ENCODE measurements at regions not wholly inside any gene's neighbourhood (a gene's known extent, or its start where the extent isn't known, plus 50 kb on each side); places are given as distances from the start of the nearest gene placed in this dataset.

GRCh38 chr3:107979538-107979937 is 111.3 kb downstream of the CD47 start:
- Histone ChIP-seq H3K9me3 (ENCODE audit: control insufficient read depth, low read length) (no peaks in the 10 kb centered on the region), H3K36me3 (ENCODE audit: control insufficient read depth, insufficient read depth, low read length) (no peaks in the 10 kb centered on the region), H3K4me1 (ENCODE audit: control insufficient read depth, insufficient read depth, low read length) (peaks cover 5% of the 10 kb centered on the region), H3K9ac (ENCODE audit: low read length) (no peak overlapping the region), H3K4me3 (ENCODE audit: low read length) (no peak overlapping the region), H3K27me3 (ENCODE audit: control insufficient read depth, insufficient read depth, low read length) (no peaks in the 10 kb centered on the region)

- Histone ChIP-seq H3K4me3 (ENCODE audit: low read length) (no peak overlapping the region), H3K36me3 (ENCODE audit: control insufficient read depth, insufficient read depth, low read length) (no peaks in the 10 kb centered on the region), H3K4me1 (ENCODE audit: control insufficient read depth, insufficient read depth, low read length) (peaks cover 5% of the 10 kb centered on the region), H3K9me3 (ENCODE audit: control insufficient read depth, low read length) (no peaks in the 10 kb centered on the region), H3K27me3 (ENCODE audit: control insufficient read depth, insufficient read depth, low read length) (no peaks in the 10 kb centered on the region), H3K9ac (ENCODE audit: low read length) (no peak overlapping the region)
Measured at GRCh38 chr3:107978131-107979055, 112.4 kb downstream of the CD47 start.

GRCh38 chr3:107977221-107978130 is 113.4 kb downstream of the CD47 start:
- Histone ChIP-seq H3K36me3 (ENCODE audit: control insufficient read depth, insufficient read depth, low read length) (no peaks in the 10 kb centered on the region), H3K9ac (ENCODE audit: low read length) (no peak overlapping the region), H3K9me3 (ENCODE audit: control insufficient read depth, low read length) (no peaks in the 10 kb centered on the region), H3K4me3 (ENCODE audit: low read length) (no peak overlapping the region), H3K4me1 (ENCODE audit: control insufficient read depth, insufficient read depth, low read length) (peaks cover 5% of the 10 kb centered on the region), H3K27me3 (ENCODE audit: control insufficient read depth, insufficient read depth, low read length) (no peaks in the 10 kb centered on the region)

GRCh38 chr3:107976202-107976800 is 114.5 kb downstream of the CD47 start:
- H3K36me3 ChIP-seq (ENCODE audit: control insufficient read depth, insufficient read depth, low read length), result no peaks in the 10 kb centered on the region
- no peaks in the 10 kb centered on the region for H3K9me3 ChIP-seq (ENCODE audit: control insufficient read depth, low read length)
- H3K4me3 ChIP-seq (ENCODE audit: low read length), result no peak overlapping the region
- H3K27me3 ChIP-seq (ENCODE audit: control insufficient read depth, insufficient read depth, low read length), result no peaks in the 10 kb centered on the region
- no peak overlapping the region for H3K9ac ChIP-seq (ENCODE audit: low read length)
- no peaks in the 10 kb centered on the region for H3K4me1 ChIP-seq (ENCODE audit: control insufficient read depth, insufficient read depth, low read length)

DNA sequence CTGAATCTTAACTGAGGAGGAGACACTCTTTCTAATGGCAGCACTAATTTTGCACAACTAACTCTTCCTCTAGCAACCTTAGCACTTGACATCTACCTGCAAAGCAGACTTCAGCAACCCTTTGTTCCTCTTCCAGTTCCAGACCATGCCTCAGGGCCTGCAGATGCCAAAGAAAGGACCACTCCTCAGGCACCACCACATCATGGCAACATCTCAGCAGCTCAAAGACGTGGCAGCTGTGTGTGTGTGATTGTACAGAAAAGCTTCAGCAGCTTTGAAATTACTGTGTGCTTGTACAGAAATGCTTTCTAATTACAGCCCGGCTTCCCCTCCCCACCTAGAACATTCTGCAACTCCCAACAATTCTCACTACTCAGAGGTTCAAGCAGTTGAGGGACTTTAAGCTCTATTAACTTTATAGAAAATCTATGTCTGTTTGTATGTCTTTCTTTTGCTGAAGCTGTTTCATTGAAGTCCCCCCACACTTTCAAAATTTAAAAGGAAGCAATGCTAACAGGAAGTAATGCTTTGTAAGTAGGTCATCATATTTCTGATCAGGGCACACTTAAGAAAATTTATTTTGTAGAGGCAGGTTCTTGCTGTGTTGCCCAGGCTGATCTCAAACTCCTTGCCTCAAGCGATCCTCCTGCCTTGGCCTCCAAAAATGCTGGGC is 115.2 kb downstream of the CD47 start:
- H3K36me3 ChIP-seq (ENCODE audit: control insufficient read depth, insufficient read depth, low read length), result no peaks in the 10 kb centered on the region
- no peaks in the 10 kb centered on the region for H3K27me3 ChIP-seq (ENCODE audit: control insufficient read depth, insufficient read depth, low read length)
- peaks cover 6% of the 10 kb centered on the region for H3K4me1 ChIP-seq (ENCODE audit: control insufficient read depth, insufficient read depth, low read length)

GRCh38 chr3:107973961-107974360 is 116.9 kb downstream of the CD47 start:
- Histone ChIP-seq H3K27me3 (ENCODE audit: control insufficient read depth, insufficient read depth, low read length) (no peaks in the 10 kb centered on the region), H3K9me3 (ENCODE audit: control insufficient read depth, low read length) (no peaks in the 10 kb centered on the region), H3K4me1 (ENCODE audit: control insufficient read depth, insufficient read depth, low read length) (peaks cover 22% of the 10 kb centered on the region), H3K36me3 (ENCODE audit: control insufficient read depth, insufficient read depth, low read length) (no peaks in the 10 kb centered on the region), H3K9ac (ENCODE audit: low read length) (no peak overlapping the region), H3K4me3 (ENCODE audit: low read length) (no peak overlapping the region)

More for the DNA sequence above, 115.2 kb downstream of the CD47 start:
- Histone ChIP-seq H3K4me3 (ENCODE audit: low read length) (no peak overlapping the region), H3K9me3 (ENCODE audit: control insufficient read depth, low read length) (no peaks in the 10 kb centered on the region), H3K9ac (ENCODE audit: low read length) (no peak overlapping the region)

DNA sequence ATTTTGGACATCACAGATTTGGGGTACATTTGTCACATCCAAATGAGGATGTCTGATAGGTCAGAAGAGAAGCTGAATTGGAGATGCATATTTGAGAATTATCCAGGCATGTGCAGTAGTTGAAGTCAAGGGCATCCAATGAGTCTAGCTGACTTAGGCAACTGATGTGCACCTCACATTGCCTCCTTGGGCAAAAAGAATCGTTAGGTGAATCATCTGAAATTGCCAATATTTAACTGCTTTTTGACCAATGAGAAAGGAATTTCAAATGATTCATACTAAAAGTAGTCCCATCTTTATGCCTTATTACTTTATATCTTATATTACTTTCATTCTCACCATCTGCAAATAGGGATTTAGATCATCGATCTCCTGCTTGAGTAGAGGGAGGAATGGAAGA is 117.7 kb downstream of the CD47 start:
- no peaks in the 10 kb centered on the region for H3K27me3 ChIP-seq (ENCODE audit: control insufficient read depth, insufficient read depth, low read length)
- H3K4me3 ChIP-seq (ENCODE audit: low read length), result no peak overlapping the region
- H3K9me3 ChIP-seq (ENCODE audit: control insufficient read depth, low read length), result no peaks in the 10 kb centered on the region
- H3K4me1 ChIP-seq (ENCODE audit: control insufficient read depth, insufficient read depth, low read length), result peaks cover 22% of the 10 kb centered on the region
- H3K36me3 ChIP-seq (ENCODE audit: control insufficient read depth, insufficient read depth, low read length), result no peaks in the 10 kb centered on the region
- no peak overlapping the region for H3K9ac ChIP-seq (ENCODE audit: low read length)

DNA sequence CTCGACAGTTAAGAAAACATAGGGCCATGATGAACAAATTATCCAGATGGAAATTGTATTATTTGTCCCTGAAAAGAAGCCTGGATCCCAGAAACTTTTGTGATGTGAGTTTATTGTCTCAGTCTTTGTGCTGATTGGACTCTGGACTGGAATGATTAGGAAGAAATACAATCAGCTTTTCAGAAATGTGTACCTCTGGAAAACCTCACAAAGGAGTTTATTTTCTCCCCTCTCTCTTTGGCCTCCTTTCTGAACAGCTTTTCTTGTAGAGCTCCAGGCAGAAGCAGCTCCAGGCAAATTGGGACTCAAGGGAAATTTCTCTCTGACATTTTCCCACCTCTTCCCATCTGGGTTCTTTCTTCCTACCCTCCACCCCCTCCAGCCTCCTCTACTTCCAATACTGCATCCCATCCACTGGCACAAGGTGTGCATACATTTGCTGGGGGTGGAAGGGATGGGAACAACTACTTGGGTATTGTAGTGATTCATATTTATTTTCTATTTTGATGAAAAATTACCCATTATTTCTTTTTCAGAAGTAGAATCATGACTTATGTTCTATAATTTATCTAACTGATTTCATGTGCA is 119.7 kb downstream of the CD47 start:
- Histone ChIP-seq H3K27me3 (ENCODE audit: control insufficient read depth, insufficient read depth, low read length) (no peaks in the 10 kb centered on the region), H3K36me3 (ENCODE audit: control insufficient read depth, insufficient read depth, low read length) (no peaks in the 10 kb centered on the region), H3K4me3 (ENCODE audit: low read length) (no peak overlapping the region), H3K9me3 (ENCODE audit: control insufficient read depth, low read length) (no peaks in the 10 kb centered on the region), H3K9ac (ENCODE audit: low read length) (no peak overlapping the region), H3K4me1 (ENCODE audit: control insufficient read depth, insufficient read depth, low read length) (peaks cover 22% of the 10 kb centered on the region)

GRCh38 chr3:107969994-107970819 is 120.6 kb downstream of the CD47 start:
- Histone ChIP-seq H3K4me3 (ENCODE audit: low read length) (no peak overlapping the region), H3K4me1 (ENCODE audit: control insufficient read depth, insufficient read depth, low read length) (peaks cover 22% of the 10 kb centered on the region), H3K9me3 (ENCODE audit: control insufficient read depth, low read length) (no peaks in the 10 kb centered on the region), H3K9ac (ENCODE audit: low read length) (no peak overlapping the region), H3K36me3 (ENCODE audit: control insufficient read depth, insufficient read depth, low read length) (no peaks in the 10 kb centered on the region), H3K27me3 (ENCODE audit: control insufficient read depth, insufficient read depth, low read length) (no peaks in the 10 kb centered on the region)

DNA sequence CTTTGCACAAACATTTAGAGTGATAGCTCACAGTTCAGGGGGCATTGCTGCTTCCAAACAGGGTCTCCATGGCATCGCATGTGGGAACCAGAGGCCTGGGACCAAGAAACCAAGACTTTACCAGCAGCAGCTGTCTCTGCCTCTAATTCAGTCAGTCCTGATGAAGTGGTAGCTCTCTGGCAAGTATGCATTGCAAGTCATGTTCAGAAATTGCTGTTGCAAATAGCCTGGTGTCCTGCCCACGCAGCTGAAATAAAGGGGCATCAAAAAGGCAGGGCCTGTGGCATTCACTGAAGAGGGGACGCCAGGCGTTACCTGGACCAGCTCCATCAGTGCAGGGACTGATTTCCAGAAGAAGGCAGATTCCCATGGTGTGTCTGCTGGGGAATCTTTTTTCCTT is 121.3 kb downstream of the CD47 start:
- Histone ChIP-seq H3K9me3 (ENCODE audit: control insufficient read depth, low read length) (no peaks in the 10 kb centered on the region), H3K4me1 (ENCODE audit: control insufficient read depth, insufficient read depth, low read length) (peaks cover 22% of the 10 kb centered on the region), H3K4me3 (ENCODE audit: low read length) (no peak overlapping the region), H3K36me3 (ENCODE audit: control insufficient read depth, insufficient read depth, low read length) (no peaks in the 10 kb centered on the region), H3K9ac (ENCODE audit: low read length) (no peak overlapping the region), H3K27me3 (ENCODE audit: control insufficient read depth, insufficient read depth, low read length) (no peaks in the 10 kb centered on the region)

Data from mucosa of stomach (tissue), 1 donor.